GM18507 (cell line): ENCODE measurements at regions not wholly inside any gene's neighbourhood (a gene's known extent, or its start where the extent isn't known, plus 50 kb on each side); places are given as distances from the start of the nearest gene placed in this dataset.
"Not testable (repeated sequence)": the region's sequence is repeated elsewhere in the genome, so short reads cannot be mapped to it uniquely, and the experiment has no call there.

Experiments
- DNase-seq: peaks from one replicate; pipeline ENCODE4 v3.0.0; 2011; ENCODE audit warnings: low read depth; ENCODE audit not compliant: insufficient read length; ENCODE audit errors: extremely low spot score
- FAIRE-seq: peaks from 2 replicates; lab custom pipeline; 2011; peaks lifted over from hg19 to GRCh38; lab: Jason Lieb, UNC

DNA sequence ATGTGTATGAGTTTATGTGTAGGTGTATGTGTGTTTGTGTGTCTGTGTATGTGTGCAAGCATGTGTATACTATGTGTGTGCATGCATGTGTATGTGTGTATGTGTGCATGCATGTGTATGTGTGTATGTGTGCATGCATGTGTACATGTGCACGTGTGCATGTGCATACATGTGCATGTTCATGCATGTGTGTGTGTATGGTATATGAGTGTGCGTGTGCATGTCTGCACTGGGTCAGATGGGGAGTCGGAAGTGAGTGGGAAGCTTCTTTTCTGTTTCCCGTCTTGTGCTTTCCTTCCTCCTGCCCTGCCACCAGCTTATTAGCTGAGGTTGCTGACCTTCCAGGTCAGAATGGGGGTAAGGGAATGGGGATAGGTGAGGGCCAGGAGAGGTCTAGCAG, 174.7 kb downstream of the MAP2K4 start:
- DNase-seq (no peak), FAIRE-seq (no peak)

DNA sequence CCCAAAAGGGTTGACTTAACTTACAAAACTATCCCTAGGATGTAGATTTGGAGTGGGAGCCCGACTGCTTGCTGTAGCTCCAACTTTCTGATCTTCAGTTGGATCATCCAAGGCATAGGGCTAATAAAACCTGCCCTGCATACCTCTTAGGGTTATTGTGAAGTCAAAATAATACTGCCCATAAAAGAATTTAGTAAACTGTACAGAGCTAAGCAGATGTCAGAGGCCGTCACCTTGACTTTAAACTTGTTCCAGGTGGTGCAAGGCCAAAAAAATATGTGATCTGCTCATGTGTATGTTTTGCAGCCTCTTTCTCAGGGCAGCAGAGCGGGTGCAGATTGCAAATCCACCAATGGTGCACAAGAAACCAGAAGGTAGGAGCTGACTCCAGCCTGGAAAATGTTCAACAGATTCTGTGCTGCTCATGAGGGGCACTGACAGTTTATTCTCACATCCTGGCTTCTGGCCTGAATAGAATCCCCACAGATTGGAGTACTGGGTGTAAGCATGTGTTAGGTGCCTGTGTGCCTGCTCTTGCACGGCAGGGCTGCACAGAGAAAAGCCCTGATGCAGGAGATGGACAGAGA, 180.7 kb downstream of the MAP2K4 start:
- no peak for FAIRE-seq
- DNase-seq: no peak

DNA sequence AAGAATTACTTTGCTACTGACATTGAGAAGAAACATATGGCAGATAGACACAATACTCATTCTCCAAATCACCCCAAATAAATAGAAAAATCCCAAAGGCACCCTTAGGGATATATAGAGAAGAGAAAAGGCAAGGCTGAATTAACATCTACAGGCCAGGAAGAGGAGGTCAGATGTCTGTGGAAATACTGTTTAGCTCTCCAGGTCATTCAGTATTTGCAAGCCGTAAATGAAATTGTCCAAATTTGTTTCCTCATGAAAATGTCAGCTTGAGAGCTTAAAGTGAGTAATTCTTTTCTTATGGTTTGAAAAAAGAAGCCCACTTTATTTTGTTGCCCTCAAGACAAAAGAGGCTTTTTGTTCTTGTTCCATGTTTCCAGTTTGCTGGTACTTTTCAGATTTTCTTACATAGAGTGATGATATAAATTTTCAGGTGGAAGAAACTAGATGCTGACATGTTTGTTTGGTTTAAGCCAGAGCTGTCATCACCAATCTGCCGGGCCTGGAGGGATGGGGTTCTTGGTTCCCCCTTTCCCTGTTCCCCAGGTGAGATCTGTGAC, 189.0 kb downstream of the MAP2K4 start:
- no peak for FAIRE-seq
- DNase-seq: no peak

DNA sequence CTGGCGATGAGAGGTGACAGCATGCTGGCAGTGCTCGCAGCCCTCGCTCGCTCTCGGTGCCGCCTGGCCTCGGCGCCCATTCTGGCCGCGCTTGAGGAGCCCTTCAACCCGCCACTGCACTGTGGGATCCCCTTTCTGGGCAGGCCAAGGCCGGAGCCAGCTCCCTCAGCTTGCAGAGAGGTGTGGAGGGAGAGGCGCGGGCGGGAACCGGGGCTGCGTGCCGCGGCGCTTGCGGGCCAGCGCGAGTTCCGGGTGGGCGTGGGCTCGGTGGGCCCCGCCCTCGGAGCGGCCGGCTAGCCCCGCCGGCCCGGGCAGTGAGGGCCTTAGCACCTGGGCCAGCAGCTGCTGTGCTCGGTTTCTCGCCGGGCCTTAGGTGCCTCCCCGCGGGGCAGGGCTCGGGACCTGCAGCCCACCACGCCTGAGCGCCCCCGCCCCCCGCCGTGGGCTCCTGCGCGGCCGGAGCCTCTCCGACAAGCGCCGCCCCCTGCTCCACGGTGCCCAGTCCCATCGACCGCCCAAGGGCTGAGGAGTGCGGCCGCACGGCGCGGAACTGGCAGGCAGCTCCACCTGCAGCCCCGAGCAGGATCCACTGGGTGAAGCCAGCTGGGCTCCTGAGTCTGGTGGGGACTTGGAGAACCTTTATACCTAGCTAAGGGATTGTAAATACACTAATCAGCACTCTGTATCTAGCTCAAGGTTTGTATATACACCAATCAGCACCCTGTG, 200.2 kb downstream of the MAP2K4 start:
- not testable (repeated sequence) for FAIRE-seq, DNase-seq

DNA sequence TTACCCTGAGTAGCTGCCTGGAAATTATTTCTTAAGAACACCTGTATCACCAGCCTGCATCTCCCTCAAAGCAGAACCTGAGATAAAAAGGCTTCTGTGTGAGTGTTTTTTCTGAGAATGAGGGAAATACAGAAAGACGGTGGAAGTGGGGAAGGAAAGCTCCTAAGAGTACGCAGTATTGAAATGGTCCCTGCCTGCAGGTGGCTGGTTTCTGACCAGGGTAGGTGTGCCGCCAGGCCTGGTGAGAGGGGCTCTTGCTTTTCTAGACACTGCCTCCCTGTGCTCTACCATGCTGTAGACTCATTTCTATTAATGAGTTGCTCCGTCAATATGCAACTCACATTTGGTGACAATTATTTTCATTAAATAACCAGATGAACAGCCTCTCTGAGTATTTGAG, 201.7 kb downstream of the MAP2K4 start:
- DNase-seq: no peak
- FAIRE-seq: no peak

DNA sequence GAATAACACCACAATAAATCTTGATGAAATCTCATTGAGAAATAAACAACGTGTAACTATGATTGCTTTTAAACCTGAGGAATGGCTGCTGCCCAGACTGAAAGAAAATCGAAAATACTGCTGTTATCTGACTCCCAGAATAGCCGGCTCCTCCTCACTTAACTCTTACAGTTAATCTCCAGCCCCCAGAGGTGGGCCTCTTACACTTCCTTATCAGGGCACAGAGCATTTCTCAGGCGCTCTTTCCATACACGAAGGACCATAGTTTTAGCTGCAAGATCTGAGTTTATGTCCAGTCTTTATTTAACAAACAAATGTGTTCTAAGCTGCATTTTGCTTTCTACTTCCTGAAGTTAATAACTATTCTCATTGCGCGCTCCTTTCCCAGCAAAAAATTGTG, 206.9 kb downstream of the MAP2K4 start:
- DNase-seq (no peak), FAIRE-seq (no peak)

DNA sequence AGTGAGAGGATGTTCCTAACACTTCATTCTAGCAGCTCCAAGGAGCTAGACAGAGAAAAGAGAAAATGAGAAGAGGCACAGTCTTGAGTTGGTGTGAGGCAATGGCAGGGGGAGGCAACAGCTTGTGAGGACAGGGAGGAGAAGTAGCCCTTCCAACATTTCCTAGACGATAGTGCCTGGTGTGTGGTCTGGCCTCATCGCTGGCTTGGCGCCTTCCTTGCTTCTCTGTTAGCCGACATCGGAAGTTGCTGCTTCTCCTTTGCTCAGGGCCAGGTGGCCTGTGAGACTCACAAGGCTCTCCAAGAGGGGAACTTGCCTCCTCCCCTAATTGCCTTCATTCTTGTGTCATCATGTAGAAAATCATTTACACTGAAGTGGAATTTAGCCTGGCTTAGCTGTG, 208.7 kb downstream of the MAP2K4 start:
- no peak for DNase-seq
- no peak for FAIRE-seq

DNA sequence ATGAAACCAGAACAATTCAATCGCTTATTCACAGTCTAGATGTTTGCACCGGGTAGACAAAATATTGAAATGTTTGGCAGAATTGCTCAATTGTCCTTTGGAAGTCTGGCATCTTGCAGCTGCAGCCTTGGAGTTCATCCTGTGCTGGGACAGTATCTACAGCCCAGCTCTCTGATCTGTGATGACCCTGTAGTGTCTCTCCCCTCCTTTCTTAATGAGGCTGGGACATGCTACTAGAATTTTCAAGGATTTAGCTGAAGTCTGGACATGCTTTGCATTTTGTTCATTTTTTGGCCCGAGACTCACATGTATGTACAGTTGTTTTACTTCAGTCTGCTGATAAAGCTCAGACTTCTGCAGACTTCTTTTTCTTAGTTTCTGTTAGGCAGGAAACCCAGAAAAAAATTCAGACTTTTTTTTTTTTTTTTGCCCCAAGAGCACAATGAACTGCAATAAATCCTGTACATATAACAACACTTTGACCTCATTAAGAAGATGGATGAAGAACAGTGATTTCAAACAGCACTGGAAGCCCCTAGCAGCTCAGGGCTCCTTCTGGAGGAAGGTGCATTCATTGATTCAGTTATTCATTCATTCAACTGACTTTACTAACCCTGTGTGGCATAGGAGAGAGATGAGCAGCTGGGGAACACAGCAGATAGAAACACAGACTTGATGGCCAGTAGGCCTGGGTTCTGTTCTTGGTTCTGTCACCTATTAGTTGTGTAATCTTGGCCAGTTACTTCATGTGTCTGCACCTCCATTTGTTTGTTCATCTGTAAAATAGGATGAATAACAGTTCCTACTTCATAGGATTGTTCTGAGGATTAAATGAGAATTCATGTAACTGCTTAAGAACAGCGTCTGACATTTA, 210.0 kb downstream of the MAP2K4 start:
- no peak for DNase-seq
- FAIRE-seq: no peak

DNA sequence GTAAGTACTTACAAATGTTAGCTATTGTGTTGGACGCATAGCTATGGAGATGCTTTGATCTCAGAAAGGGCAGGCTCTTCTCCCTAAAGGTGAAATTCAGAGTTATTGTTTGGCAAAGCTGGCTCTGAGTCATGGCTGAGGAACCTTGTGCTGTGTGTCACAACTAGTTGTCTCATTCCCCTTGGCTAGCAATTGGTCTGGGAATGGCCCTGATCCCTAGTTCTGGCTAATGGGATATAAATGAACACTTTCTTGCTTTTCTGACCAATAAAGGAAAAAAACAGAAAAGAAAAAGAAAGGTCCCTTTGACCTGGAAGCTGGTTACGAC, 210.6 kb downstream of the MAP2K4 start:
- DNase-seq: no peak
- FAIRE-seq: no peak

DNA sequence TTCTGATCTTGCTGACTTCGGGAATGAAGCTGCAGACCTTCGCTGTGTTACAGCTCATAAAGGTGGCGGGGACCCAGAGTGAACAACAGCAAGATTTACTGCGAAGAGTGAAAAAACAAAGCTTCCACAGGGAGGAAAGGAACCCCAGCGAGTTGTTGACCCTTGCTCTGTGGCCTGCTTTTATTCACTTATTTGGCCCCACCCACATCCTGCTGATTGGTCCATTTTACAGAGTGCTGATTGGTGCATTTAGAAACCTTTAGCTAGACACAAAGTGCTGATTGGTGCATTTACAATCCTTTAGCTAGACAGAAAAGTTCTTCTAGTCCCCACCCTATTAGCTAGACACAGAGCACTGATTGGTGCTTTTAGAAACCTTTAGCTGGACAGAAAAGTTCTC, 218.3 kb downstream of the MAP2K4 start:
- FAIRE-seq, DNase-seq: not testable (repeated sequence)

DNA sequence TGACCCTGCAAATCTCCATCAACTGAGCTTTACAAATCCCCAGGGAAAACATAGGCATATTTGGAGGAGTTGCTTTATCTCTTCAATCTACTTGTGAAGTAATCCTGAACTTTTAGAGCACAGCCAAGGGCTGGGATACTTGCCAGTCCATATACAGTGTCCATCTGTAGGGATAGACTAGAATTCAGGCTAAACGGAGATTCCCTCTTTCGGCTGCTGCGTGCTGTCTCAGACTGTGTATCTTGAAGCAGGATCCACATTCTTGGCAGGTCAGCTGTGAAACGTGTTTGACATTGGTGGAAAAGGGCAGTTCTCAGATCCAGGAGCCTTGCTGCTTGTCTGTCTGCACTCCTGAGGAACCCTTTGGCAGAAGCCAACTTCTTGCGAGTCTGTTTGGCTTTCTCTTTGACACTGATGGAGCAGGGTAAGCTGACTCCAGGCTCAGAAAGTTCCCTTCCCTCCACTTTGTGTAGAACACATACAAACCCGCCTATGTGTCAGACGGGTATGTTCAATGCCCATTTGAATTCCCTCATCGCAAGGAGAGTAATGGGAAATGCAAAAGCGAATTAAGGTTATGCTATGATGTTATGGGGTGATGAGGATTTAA, 221.8 kb downstream of the MAP2K4 start:
- FAIRE-seq: no peak
- no peak for DNase-seq

DNA sequence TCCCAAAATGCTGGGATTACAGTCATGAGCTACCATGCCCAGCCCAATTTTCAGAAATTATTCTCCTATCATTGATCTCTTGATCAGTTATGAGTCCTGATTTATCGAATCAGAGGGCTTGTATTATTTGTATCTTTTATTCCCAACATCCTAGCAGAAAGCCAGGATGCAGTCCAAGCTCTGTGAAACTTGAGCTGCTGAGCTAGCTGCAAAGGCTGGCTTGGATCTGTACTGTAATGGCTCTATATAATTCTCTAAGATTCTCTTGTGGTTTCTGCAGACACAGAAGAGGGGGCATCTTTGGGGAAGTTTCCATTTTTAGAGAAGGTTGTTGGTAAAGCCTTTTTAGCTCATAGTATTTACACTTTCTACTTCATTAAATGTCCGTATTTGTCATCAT, 227.1 kb downstream of the MAP2K4 start:
- FAIRE-seq (no peak), DNase-seq (no peak)

DNA sequence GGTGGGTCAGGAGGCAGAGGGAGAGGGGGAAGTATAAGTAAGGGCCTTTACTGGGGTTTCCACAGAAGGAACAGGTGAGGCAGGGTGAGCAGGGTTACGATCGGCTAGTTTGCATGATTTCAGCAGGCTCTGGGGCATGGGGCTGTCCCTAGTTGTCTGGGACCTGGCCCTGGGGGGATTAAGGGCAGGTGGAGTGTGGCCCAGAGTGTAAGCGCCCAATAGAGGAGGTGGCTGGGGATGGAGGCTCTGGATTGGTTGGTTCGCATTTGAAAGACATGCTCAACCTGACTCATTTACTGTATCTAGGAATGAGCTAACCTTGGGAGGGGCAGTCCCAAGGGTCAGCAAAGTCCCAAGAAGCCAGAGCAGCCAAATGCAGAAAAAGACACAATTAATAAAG, 230.3 kb downstream of the MAP2K4 start:
- FAIRE-seq (no peak), DNase-seq (no peak)

DNA sequence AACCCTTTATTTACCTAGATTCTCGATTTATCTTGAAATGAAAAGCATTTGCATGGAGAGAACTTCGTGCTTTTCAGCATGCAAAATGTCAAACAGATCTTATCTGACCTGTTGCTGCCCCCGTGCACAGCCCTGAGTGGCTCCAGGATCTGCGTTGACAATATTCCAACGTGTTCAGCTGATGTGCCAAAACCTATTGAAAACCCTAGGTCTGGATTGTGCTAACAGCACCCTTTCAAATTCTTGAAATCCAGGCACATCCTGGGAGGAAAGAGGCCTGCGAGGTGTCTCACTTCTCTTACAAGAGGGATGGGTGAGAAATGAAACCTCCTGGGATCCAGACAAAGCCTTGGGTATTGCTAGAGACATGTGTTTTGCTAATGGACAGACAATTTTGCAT, 231.8 kb downstream of the MAP2K4 start:
- DNase-seq (no peak), FAIRE-seq (no peak)

DNA sequence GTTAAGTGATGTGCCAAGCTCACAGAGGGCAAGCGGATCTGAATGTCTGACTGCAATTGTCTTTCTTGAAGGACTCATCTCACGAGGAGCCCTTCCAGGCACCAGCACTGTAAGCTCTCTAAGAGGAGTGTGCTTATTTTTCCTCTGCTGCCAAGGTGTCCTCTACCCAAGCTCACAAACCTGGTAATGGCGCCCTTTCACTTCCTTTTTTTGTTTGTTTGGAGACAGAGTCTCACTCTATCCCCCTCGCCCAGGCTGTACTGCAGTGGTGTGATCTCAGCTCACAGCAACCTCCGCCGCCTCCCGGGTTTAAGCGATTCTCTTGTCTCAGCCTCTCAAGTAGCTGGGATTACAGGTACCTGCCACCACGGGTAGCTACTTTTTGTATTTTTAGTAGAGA, 233.8 kb downstream of the MAP2K4 start:
- FAIRE-seq: no peak
- no peak for DNase-seq

DNA sequence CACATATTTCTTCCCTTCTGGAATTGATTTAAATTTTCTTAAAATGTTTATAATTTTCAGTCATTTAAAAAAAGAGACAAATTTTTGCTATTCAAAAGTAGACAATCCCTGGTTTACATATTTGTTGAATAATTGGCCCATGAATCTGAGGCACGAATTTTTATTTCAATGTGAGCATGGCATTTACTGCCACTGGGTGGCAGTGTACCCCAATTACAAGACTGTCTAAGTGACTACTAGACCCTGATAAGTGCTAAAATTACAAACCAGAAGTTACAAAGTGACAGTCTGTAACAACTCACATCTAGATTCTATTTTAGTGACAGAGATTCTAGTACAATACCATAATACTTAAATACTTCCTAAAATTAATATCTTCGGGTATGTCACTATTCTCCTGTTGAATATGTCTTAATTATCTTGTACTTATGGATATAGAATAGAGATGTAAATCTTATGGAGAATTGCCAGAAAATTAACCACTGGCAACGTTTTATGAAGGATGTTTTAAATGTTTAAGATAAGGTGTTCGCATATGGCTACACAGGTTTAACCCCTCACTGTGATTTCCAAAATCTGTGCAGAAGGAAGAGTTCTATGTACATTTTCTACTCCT, 235.8 kb downstream of the MAP2K4 start:
- peak; percentile 68 for FAIRE-seq
- DNase-seq: peak; percentile 14

DNA sequence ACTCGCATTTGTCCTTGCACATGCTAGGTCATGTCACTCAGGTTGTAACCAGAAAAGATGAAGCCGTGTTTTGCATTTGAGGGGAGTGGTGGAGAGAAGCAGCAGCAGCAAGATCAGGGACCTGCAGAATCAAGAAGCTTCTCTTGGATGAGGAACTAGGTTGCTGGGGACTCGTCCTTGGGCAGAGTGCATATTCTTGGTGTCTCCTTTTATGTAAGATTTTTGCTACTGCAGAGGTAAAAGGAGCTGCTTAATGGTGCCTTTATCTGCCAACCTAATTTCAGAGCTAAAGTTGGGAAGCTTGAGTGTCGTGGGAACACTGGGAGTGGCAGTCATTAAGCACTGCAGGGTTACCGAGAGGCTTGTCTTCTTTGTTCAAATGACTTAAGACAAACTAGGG, 236.5 kb downstream of the MAP2K4 start:
- no peak for FAIRE-seq

DNA sequence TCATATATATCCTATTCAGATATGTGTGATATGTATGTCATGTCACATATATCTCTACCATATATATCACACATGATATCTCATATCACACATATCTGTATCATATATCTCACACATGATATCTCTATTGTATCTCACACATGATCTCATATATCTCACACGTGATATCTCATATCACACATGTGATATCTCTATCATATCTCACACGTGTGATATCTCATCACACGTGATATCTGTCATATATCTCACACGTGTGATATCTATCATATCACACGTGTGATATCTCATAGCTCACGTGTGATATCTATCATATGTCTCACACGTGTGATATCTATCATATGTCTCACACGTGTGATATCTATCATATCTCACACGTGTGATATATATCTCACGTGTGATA, 240.7 kb downstream of the MAP2K4 start:
- no peak for DNase-seq
- no peak for FAIRE-seq

More for the DNA sequence above, 236.5 kb downstream of the MAP2K4 start:
- no peak for DNase-seq

DNA sequence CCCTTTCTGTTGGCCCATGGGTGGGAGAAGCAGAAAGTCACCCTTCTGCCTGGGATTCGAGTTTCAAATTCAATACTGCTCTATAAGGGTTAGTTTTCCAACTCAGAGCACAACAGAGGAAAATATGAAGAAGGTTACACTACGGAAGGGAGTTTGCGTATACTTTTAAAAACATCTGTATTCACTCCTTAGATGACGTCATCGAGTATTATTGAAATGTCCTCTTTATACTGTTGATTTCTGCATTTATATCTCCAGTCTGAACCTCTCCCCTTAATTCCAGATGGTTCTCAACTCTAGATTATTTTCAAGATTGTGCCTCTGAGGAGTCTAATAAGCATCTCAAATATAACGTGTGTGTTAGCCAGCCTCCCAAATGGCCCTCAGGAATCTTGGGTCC, 249.1 kb downstream of the MAP2K4 start:
- no peak for FAIRE-seq
- DNase-seq: no peak

DNA sequence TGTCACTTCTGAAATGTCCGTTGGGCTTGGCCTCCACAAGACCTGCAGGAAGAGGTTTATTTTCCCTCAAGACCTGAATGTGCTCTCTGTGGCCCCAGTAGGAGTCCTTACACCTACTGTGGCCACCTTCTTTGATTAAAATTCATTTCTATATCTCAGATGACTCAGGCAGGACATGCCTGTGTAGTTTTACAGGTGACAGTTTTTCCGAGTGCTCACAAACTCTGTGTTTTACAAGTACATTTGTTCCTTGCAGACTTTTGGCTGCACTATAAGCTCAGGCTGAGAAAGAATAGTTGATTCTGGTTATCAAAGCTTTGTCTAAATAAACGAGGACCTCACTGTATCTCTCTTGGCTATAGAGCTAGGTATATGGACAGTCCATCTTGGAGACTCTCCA, 257.1 kb downstream of the MAP2K4 start:
- FAIRE-seq (no peak), DNase-seq (no peak)
